ENCODE measurements at regions not wholly inside any gene's neighbourhood (a gene's known extent, or its start where the extent isn't known, plus 50 kb on each side); places are given as distances from the start of the nearest gene placed in this dataset.
"Not testable (repeated sequence)": the region's sequence is repeated elsewhere in the genome, so short reads cannot be mapped to it uniquely, and the experiment has no call there.

DNA sequence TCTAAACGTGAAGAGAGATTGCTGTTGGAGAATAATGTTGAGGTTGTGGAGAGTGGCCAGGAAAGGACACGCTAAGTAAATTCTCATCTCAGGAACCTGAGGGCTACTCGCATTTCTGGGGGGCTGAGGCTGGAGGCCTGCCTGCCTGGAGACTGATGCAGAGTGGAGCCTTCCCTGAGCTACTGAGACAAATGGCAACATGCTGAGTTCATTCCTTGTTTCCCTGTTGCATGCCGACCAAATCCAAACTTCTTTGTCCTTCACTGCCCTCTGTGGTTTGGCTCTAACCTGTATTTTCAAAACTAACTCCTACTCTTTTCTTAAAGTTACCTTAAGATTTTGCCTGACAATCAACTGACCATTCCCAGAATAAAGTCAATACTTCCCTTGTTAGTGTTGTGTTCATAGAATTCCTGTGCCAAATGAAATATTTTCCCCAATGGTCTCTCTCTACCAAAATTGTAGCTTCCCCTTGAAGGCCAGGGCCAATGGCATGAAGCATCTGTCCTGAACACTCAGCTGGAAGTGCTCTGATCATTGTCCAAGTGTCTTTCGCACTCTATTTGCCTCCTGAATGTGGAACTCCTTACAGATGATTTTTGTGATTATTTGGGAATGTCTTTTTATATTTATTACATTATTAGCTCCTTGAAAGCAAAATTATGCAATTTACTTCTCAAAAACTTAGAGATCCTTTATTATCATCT, 1085.6 kb downstream of the SOCS6 start:
- TF ChIP-seq, protein P1, sequence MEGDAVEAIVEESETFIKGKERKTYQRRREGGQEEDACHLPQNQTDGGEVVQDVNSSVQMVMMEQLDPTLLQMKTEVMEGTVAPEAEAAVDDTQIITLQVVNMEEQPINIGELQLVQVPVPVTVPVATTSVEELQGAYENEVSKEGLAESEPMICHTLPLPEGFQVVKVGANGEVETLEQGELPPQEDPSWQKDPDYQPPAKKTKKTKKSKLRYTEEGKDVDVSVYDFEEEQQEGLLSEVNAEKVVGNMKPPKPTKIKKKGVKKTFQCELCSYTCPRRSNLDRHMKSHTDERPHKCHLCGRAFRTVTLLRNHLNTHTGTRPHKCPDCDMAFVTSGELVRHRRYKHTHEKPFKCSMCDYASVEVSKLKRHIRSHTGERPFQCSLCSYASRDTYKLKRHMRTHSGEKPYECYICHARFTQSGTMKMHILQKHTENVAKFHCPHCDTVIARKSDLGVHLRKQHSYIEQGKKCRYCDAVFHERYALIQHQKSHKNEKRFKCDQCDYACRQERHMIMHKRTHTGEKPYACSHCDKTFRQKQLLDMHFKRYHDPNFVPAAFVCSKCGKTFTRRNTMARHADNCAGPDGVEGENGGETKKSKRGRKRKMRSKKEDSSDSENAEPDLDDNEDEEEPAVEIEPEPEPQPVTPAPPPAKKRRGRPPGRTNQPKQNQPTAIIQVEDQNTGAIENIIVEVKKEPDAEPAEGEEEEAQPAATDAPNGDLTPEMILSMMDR (IDR thresholded peaks at IDR 0.05; ENCODE audit: control extremely low read depth, extremely low read depth, low read depth, missing control alignments): no peak
- CTCF ChIA-PET: interaction anchor here (1.4 kb wide), 1 partner anchor 11 kb away, joined by 3 read pairs; no protein-coding TSS in a partner anchor
- POLR2A ChIA-PET: no interaction called here
- no peak for DNase-seq (ENCODE audit: extremely low spot score)

DNA sequence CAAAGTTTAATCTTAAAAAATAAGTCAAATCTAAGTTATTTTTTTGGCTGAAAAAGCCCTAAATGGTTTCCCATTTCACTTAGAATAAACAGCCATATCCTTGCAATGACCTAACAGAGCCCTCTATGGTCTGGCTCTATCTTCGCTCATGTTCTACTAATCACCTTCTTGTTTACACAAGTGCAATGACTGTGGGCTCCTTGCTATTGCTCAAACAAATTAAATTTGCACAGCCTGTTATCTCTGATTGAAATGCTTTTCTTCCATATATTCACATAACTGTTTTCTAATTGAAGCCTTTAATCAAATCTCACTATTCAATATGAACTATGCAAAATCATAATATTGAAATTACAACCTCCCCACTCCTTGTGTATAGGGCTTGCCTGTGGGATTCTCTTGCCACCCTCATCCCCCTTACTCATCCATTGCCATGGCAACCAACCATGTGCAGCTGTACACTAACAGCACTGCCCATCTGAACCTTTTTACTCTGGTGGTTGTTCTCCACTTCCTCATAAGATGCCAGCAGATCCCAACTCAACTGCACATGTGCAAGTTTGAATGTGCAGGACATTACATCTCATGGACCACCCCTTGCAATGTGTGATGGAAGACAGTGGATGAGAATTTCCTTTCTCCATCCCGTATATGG, 1083.2 kb downstream of the SOCS6 start:
- TF ChIP-seq, protein P1 (IDR thresholded peaks at IDR 0.05; ENCODE audit: control extremely low read depth, extremely low read depth, low read depth, missing control alignments): no peak
- POLR2A ChIA-PET: no interaction called here
- no peak for DNase-seq (ENCODE audit: extremely low spot score)
- CTCF ChIA-PET: no interaction called here

DNA sequence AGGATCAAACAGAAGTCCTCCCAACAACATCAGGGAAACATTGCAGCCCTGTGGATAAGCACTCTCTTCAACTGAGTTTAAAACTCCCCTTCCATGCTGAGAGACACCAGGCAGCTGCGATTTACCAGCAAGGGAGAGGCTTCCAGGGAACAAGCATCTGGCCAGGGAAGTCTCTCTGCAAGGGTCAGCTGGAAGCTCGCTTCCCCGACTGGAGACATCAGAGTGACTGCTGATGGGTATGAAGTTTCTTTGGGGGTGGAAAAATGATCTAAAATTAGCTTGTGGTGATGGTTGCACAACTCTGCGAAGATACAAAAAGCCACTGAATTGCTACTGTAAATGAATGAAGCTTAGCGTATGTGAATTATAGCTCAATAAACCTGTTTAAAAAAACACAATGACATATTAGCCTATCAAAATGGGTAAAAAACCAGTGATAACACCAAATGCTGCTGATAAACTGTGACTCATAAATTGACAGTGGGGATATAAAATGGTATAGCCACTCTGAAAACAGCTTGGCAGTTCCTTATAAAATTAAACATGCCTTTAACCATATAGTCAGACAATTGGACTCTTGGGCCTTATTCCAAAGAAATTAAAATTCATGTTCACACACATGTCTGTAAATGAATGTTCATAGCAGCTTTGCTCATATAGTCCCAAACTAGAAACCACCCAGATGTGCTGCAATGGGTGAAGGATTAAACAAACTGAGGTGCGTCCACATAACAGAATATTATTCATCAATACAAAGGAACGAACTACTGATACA, 1082.0 kb downstream of the SOCS6 start:
- POLR2A ChIA-PET: no interaction called here
- TF ChIP-seq, protein P1 (IDR thresholded peaks at IDR 0.05; ENCODE audit: control extremely low read depth, extremely low read depth, low read depth, missing control alignments): no peak
- CTCF ChIA-PET: interaction anchor here (2.1 kb wide), 1 partner anchor 27 kb away, joined by 6 read pairs; no protein-coding TSS in a partner anchor
- DNase-seq (ENCODE audit: extremely low spot score): no peak

DNA sequence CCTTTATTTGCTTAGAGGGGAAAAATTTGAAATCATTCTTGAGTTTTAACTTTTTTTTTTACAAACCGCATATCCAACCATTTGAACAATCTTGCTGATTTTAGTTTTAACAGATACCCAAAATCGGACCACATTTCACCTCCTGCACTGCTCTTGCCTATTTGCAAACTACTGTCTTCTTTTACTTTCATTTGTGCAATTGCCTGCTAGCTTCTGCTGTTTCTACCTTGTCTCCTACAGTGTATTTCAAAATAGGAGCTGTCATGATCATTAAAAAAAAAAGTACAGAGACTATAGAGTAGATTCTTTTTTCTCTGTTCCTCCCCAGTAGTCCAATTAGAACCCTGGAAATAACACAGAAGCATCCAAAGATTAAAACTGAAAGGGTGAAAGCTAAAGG, 1081.2 kb downstream of the SOCS6 start:
- CTCF ChIA-PET: interaction anchor here (2.1 kb wide), 1 partner anchor 28 kb away, joined by 6 read pairs; no protein-coding TSS in a partner anchor

DNA sequence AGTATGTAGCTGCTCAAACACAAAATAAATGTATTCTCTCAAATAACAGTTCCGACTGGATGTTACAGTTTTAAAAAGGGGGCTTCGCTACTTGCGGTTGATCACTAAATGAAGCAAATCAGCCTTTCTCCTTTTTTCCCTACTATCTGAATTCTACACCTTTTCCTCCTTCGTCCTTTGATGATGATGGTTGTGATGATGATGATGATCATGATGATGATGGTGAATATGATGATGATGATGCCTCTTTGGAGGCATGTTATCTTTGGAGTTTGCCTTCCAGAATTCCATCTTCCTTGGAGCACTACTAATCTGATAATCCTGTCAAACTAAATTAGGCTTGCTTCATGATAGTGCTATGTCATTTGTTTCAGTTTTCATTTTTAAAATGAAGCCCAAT, 1073.3 kb downstream of the SOCS6 start:
- TF ChIP-seq, protein P1 (IDR thresholded peaks at IDR 0.05; ENCODE audit: control extremely low read depth, extremely low read depth, low read depth, missing control alignments): no peak
- POLR2A ChIA-PET: no interaction called here
- CTCF ChIA-PET: interaction anchor here (1.5 kb wide), 1 partner anchor 22 kb away, joined by 3 read pairs; no protein-coding TSS in a partner anchor
- no peak for DNase-seq (ENCODE audit: extremely low spot score)

More for the DNA sequence above, 1081.2 kb downstream of the SOCS6 start:
- POLR2A ChIA-PET: no interaction called here
- TF ChIP-seq, protein P1 (IDR thresholded peaks at IDR 0.05; ENCODE audit: control extremely low read depth, extremely low read depth, low read depth, missing control alignments): no peak
- no peak for DNase-seq (ENCODE audit: extremely low spot score)

DNA sequence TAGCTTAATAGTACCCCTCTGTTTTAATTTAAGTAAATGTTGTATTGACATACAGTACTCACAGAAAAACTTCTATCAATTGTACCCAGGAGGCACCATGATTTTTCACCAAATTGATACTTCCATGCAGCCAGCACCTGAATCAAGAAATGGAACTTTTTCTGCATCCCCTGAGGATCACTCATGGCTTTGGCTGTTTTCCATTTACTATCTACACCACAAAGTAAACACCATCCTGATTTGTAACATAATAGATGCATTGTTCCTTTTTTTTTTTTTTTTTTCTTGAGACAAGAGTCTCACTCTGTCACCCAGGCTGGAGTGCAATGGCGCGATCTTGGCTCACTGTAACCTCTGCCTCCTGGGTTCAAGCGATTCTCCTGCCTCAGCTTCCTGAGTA, 1066.8 kb downstream of the SOCS6 start:
- CTCF ChIA-PET, POLR2A ChIA-PET: not testable (repeated sequence)

More for the DNA sequence above, 1066.8 kb downstream of the SOCS6 start:
- not testable (repeated sequence) for DNase-seq (ENCODE audit: extremely low spot score)

Measured in GM10248 (cell line).